DMS 273 (cell line): ENCODE measurements at regions not wholly inside any gene's neighbourhood (a gene's known extent, or its start where the extent isn't known, plus 50 kb on each side); places are given as distances from the start of the nearest gene placed in this dataset.
A peak's percentile ranks its signal among the peaks of the same experiment; 100 is the strongest.
"Not testable (repeated sequence)": the region's sequence is repeated elsewhere in the genome, so short reads cannot be mapped to it uniquely, and the experiment has no call there.

Experiments used
- DNase-seq: peaks from one replicate; lab custom pipeline; 2025; ENCODE audit not compliant: unreplicated experiment; lab: John Stamatoyannopoulos, UW

DNA sequence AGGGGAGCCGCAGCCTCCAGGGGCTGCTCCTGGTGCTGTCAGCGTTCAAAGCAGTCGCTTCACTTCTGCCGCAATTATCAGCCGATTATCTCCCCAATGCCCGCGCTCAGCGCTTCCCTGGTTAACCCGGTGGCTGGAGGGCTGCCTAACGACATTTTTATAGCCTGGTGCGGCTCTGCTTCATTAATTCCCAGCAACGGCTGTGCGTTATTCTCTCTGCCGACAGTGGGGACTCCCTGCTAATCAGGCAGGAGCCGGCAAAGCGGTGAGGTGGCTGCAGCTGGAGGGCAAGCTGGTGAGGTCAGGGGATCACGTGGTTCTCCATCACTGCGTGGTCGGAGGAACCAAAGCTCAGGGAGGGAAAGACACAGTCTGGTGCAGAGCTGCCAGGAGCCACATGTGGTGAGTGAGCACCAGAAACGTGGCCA, 62.9 kb downstream of the GLRX5 start:
- DNase-seq: peak; percentile 81

DNA sequence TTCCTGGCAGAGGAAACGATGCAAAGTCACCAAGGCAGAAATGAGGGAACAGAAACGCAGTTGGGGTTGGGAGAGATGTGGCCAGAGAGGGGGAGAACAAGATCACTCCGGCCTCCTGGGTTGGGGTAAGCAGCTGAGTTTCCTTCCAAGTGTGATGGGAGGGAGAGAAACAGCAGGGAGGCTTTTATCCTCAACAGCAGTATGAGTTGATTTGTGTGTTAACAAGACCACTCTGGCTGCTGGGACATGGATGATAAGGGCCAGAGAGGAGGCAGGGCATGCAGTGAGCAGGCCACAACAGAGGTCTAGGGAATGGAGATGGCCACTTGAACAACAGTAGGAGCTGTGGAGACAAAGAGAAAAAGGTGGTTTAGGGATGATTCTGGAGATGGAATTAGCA, 66.8 kb downstream of the GLRX5 start:
- no peak for DNase-seq

DNA sequence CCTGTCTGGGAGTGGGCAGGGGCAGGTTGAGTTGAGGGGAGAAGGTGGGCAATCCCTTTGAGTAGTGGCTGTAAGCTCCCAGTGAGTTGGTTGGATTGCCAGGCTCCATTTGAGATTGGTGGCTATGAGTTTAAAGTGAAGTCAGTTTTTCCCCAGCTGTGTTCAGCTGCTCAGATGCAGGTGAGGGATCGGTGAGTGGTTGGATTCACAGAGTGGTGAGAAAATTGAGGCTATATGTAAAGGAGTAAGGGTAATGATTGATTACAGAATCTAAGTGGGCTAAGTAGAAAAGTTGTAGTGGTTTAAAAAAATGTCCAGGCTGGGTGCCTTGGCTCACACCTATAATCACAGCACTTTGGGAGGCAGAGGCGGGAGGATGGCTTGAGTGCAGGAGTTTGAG, 68.6 kb downstream of the GLRX5 start:
- no peak for DNase-seq

DNA sequence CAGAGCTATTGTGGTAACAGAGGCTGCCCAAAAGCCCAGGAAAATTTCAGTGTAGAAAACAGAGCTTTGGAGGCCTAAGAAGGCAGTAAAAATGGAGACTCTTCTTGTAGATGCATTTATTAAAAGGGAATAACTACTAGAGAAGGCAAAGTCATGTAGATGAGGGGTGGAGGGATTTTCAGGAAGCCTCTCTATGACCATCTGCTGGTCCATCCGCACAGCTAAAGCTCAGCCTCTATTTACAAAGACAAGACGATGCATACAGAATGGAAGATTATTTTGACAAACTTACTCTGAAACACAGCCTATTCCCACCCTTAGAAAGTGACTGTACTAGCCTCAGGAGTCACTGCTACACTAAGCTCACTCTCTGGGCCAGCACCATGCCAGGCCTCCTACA, 71.4 kb downstream of the GLRX5 start:
- DNase-seq: no peak

DNA sequence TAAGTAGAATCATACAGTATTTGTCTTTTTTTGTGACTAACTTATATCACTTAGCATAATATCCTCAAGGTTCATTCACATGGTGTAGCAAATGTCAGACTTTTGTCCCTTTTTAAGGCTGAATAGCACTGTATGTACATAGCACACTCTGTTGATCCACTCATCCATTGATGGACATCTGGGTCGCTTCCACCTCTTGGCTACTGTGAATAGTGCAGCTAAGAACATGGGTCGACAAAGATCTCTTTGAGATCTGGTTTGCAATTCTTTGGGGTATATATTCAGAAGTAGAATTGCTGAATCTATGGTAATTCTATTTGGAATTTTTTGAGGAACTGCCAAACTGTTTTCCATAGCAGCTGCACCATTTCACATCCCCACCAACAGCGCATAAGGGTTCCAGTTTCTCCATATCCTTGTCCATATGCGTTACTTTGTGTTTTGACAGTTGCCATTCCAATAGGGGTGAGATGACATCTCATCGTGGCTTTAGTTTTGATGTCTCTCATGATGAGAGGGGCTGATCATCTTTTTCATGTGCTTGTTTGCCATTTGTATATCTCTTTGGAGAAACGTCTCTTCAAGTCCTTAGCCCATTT, 73.9 kb downstream of the GLRX5 start:
- DNase-seq: no peak

DNA sequence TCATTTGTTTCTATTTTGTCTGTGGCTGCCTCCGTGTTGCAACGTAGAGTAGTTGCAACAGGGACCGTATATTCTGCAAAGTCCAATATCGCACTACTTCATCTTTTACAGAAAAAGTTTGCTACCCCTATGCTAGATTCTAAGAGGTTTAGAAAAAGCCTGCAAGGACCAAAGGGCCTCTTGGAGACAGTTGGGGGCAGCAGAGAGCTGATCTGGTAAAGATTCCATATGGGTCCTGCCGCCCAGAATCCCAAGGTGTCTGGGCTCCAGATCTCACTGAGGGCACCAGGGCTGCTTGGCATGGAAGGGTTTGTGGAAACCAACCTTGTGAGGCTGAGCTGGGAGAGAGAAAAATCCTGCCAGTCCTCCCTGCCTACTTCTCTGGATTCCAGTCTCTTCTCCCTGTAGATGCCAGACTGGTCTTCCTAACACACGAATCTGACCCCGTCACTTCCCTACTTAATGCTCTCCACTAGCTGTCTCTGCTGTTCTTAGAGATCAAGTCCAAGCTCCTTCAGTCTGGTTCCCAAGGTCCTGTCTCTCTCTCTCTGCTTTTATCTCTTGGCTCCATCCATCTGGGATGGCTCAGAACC, 74.6 kb downstream of the GLRX5 start:
- peak; percentile 83 for DNase-seq

DNA sequence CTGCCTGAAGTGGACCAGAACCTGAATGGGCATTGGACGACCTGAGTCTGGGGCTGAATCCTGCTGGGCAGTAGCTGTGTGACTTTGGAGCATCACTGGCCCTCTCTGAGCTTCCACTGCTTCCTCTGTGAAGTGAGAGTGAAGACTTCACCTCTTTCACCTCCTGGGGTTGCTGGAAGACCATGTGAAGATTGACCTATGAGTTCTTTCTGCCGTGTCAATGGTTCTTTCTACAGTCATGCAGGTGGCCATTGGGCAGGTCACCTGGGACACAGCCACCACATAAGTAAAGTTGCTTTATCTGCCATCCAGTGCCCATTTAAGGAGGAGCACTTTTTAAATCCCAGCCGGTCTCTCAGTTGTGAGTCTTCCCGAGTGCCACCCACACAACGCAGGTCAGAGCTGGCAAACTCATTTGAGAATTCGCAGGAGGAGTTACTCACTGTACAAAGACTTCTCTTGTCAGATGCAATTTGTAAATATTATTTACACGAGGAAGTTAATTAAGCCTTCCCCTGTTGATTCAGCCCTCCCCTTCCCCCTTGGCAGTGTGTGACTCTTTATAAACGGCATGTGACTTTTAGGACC, 74.8 kb upstream of the TCL1B start:
- no peak for DNase-seq

DNA sequence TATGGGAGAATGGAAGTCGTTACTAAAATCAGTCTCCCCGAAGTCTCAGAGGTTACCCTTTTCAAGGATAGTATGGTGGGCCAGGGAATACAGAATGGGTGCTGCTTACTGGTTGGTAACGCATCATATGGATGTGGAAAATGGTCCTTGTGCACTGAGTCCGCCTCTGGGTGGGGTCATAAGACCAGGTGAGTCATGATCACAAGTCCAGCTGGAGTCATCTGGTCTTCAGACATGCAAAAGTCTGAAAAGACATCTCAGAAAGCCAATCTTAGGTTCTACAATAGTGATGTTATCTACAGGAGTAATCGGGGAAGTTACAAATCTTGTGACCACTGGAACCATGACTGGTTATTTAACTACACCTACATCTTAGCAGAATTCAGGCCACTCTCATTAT, 71.9 kb upstream of the TCL1B start:
- peak; percentile 32 for DNase-seq

DNA sequence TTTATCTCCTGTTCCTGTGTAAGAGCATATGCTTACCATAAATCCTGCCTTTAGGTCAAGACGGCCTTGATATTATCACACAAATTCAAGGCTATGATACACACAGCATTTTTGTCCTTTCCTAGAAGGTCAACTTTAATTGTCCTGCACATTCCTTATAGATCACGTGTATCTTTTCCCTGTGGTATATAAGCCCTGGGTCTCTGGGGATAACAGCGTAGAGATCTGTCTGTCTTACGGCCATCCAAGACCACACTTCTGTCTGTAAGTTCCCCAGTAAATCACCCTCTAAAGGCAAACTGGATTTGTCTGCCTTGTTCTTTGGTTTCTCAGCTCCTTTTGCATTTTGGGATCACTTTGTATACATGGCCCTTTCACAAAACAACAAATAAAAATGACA, 69.5 kb upstream of the TCL1B start:
- no peak for DNase-seq

DNA sequence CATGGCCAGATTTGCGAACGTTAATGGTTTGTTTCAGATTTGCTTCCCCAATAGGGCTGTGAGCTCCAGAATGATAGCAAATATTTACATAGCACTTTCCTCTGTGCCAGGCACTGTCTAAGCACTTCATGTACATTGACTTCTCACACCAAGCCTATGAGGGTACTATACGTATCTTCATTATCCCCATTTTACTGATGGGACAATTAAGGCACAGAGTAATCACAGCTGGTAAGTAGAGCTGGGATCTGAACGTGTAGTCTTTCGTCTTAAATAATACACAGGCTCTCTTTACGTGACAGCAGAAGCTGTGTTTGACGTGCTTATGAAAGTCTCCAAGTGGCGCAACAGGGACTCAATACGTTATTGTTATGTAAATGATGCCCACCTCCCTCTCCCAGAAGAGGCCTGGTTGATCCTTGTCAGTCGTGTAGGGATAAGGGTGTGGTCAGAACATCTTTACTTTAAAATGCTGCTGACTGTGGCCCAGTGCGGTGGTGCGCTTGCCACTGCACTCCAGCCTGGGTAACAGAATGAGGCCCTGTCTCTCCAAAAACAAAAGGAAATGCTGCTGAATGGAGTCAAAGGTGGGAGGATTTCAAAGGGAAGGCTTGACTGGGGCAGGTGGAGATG, 66.3 kb upstream of the TCL1B start:
- no peak for DNase-seq

DNA sequence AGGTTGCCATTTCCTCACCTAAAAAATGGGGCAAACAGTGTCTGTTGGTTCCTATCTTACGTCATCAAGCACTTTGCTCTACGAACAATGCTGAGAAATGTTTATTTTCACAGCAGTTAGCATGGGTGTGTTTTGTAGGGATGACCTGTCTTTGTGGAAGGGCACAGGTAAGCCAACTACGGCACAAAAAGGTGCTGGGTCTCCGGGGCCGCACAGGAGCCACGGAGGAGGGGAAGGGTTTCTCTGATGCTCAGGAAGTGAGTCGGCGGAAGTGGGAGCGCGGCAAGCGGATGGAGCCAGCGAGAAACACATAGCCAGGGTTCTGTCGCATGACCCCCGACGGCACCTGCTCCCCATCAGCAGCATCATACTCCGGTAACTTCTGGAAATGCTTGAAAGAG, 65.6 kb upstream of the TCL1B start:
- no peak for DNase-seq

DNA sequence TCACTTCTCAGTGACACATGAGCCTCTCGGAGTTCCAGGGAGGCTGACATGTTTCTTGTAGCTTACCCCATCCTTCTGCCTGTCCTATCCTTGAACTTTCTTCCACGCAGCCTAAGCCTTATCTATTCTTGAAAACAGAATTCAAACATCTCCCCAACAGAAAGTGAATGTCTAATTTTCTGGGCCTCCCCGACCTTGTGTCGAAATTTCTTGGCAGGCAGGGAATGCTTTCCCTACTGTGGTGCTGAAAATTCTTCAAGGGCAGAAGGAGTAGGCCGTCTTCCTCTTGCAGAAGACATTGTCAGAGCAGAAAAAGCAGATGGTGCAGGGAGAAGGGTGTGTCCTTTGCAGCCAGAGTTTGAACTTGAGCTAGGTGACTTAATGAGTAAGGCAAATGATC, 63.0 kb upstream of the TCL1B start:
- DNase-seq: no peak

DNA sequence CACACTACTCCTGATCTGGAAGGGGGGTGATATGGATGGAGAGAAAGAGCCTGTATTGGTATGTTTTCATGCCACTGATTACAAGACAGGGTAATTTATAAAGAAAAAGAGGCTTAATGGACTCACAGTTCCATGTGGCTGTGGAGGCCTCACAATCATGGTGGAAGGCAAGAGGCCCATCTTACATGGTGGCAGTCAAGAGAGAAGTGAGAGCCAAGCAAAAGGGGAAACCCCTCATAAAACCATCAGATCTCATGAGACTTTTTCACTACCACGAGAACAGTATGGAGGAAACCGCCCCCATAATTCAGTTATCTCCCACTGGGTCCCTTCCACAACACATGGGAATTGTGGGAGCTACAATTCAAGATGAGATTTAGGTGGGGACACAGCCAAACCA, 60.5 kb upstream of the TCL1B start:
- not testable (repeated sequence) for DNase-seq

DNA sequence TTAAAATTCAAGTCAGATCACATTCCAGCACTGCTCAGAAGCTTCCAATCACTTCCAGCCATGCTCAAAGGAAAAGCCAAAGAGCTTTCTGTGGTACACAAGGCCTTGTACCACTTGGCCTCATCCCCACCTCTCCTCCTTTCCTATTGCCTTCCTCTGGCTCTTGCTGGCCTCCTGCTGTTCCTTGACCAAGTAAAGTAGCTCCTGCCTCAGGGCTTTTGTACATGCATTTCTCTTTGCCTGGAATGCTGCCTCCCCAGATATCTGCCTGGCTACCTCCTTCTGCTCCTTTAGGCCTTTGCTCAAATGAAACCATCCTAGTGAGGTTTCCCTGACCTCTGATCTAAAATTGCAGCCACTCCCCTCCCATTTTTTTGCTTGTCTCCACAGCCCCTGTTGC, 51.2 kb upstream of the TCL1B start:
- no peak for DNase-seq
